Brain microvascular endothelial cell (primary cell): ENCODE measurements at regions not wholly inside any gene's neighbourhood (a gene's known extent, or its start where the extent isn't known, plus 50 kb on each side); places are given as distances from the start of the nearest gene placed in this dataset.

ENCODE experiments used
- DNase-seq: peaks from one replicate; pipeline ENCODE4 v3.0.0-alpha.2; 2020
- H3K27ac ChIP-seq: fragments of 250-450 bp; sonication (Bioruptor Pico); 2 replicates; pipeline ENCODE4 v1.5.1; 2020; ENCODE audit warnings: mild to moderate bottlenecking, moderate library complexity
- H3K27me3 ChIP-seq: fragments of 250-450 bp; sonication (Bioruptor Pico); replicated peaks from 2 replicates; pipeline ENCODE4 v1.5.1; 2020; ENCODE audit warnings: mild to moderate bottlenecking
- H3K36me3 ChIP-seq: fragments of 250-450 bp; sonication (Bioruptor Pico); replicated peaks from 2 replicates; pipeline ENCODE4 v1.5.1; 2020; ENCODE audit warnings: mild to moderate bottlenecking
- H3K4me3 ChIP-seq: 2 replicates; pipeline ENCODE4 v1.5.1; 2011; ENCODE audit warnings: low read depth, mild to moderate bottlenecking, control low read depth, low read length, moderate library complexity
- in situ Hi-C: cut with HindIII; loops from 2 replicates; pipeline ENCODE4 v1.10.0; 2017; ENCODE audit warnings: low sequenced_read_pairs, low pct_ligation_motif_present
- TF ChIP-seq, protein P1 (sequence below): IDR thresholded peaks from 2 replicates; pipeline ENCODE4 v1.5.1; 2011; ENCODE audit warnings: low read depth, mild to moderate bottlenecking, moderate library complexity, low read length, control low read depth, inconsistent platforms; ENCODE audit errors: missing control alignments

DNA sequence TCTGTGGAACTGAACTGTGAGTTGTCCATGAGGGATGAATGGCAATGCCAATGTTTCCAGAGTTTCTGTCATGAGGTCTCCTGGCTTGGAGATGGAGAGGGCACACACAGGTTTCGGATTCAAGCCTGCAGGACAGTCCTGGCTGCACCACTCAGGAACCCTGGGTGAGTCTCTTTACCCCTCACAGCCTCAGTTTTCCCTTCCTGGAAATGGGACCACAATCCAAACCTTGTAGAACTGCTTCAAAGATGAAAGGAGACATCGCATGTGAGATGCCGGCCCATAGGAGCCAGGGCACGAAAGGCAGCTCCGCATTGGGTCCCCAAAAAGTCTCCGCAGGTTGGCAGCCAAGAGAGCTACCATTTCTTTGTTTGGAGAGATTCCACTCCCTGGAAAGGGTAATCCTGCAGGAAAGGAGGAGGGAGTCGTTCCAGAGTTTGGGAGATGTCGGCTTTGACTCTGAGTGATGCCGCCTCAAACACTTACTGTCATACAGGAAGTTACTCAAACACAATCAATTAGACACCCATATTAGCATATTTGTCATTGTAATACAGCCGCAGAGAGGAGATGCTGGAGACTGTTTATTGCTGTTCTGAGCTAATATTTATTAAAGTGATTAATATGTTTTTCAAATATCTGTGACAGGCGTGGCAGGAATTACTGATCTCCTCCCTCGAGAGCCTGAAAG lies 318.3 kb downstream of the MN1 start:
- Histone ChIP-seq H3K27me3 (no peaks in the 10 kb centered on the region), H3K4me3 (no peak overlapping the region), H3K36me3 (no peaks in the 10 kb centered on the region), H3K27ac (no peak overlapping the region)
- in situ Hi-C loops: no loop called here
- TF ChIP-seq, protein P1, sequence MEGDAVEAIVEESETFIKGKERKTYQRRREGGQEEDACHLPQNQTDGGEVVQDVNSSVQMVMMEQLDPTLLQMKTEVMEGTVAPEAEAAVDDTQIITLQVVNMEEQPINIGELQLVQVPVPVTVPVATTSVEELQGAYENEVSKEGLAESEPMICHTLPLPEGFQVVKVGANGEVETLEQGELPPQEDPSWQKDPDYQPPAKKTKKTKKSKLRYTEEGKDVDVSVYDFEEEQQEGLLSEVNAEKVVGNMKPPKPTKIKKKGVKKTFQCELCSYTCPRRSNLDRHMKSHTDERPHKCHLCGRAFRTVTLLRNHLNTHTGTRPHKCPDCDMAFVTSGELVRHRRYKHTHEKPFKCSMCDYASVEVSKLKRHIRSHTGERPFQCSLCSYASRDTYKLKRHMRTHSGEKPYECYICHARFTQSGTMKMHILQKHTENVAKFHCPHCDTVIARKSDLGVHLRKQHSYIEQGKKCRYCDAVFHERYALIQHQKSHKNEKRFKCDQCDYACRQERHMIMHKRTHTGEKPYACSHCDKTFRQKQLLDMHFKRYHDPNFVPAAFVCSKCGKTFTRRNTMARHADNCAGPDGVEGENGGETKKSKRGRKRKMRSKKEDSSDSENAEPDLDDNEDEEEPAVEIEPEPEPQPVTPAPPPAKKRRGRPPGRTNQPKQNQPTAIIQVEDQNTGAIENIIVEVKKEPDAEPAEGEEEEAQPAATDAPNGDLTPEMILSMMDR: no peak
- no peak for DNase-seq

DNA sequence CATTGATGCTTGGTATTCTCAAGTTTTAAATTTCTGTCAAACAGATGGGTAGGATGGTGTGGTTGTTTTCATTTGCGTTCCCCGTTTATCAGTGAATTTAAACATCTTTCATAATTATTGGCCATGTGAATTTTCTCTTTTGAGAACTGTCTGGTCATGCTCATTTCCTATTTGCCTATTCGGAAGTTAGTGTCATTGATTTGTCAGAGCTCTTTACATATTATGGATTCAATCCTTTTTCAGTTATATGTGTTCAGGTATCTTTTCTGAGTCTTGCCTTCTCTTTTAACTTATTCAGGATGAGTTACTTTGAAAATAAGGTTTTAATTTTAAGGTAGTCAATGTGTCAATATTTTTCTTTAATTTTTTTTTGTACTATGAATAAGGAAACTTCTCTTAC lies 315.7 kb downstream of the MN1 start:
- H3K4me3 ChIP-seq: no peak overlapping the region
- in situ Hi-C loops: no loop called here
- H3K27me3 ChIP-seq: no peaks in the 10 kb centered on the region
- no peaks in the 10 kb centered on the region for H3K36me3 ChIP-seq
- no peak for DNase-seq
- H3K27ac ChIP-seq: no peak overlapping the region
- TF ChIP-seq, protein P1: no peak

DNA sequence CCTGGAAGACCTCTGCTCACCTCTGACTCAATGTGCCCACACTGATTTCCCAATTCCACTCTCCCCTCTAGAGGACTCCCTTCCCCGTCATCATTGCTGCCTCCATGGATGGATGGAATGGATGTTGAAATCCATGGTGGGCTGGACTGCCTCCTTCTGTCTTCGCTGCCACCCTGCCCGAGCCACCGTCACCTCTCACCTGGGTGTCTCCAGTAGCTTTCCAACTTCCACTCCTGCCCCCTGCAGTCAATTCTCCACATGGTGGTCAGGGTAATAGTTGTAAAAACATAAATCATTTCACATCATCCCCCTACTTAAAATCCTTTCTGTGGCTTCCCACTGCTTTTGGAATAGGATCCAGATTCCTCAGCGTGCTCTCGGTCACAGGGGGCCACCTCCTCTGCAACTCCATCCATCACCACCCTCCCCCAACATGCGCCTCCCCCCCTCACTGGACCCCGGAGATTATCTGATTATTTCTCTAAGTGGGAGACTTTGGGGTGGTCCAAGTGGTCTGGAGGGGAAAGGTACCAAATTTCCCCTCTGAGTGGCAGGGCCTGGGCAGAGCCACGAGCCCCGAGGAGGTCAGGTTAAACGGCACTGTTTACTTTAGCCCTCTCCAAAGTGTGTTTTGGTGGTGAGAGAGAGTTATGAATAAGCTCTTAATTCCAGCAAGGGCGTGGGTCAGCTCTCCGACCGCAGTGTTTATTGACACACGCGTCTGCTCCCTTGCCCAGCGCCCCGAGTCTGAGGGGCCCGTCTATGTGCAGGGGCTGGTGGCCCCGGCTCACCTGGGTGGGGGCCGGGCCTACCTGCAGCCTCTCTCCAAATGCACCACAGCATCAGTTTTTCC lies 313.7 kb downstream of the MN1 start:
- TF ChIP-seq, protein P1: peak; percentile 29
- in situ Hi-C loops: no loop called here
- DNase-seq: peak; percentile 23
- Histone ChIP-seq H3K36me3 (no peaks in the 10 kb centered on the region), H3K27me3 (no peaks in the 10 kb centered on the region), H3K4me3 (no peak overlapping the region), H3K27ac (no peak overlapping the region)

DNA sequence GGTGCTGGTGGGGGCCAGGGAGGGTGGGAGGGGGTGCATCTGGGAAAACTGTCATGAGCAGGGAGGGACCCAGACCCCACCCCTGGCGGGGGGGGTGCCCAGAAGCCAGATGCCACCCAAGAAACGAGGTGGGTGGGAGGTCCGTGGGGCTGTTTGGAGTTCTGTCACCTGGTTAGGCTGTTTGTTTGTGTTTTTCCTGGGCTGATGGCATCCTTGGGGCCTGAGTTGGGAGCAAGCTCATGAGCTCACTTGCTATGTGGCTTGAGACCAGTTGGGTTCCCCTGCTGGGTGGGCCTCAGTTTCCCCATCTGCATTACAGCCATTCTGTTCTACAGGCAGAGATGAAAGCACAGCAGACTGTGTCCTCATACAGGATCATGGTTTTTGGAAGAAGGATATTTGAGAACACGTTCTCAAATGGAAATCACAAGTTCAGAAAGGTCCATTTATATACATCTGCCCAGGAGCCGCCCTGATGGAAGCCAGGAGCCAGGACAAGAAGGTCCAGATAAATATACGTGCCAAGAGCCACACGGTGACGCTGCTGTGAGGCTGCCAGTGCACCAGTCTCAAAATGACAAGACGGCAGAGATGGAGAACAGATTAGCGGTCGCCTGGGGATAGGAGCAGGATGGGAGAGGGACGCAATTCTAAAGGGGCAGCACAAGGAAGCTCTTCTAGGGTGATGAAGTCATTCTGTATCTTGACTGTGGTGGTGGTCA lies 312.9 kb downstream of the MN1 start:
- Histone ChIP-seq H3K36me3 (no peaks in the 10 kb centered on the region), H3K27me3 (no peaks in the 10 kb centered on the region), H3K27ac (peak overlapping the region; percentile 23), H3K4me3 (no peak overlapping the region)
- in situ Hi-C loops: no loop called here
- DNase-seq: peak; percentile 27
- TF ChIP-seq, protein P1: peak; percentile 35

DNA sequence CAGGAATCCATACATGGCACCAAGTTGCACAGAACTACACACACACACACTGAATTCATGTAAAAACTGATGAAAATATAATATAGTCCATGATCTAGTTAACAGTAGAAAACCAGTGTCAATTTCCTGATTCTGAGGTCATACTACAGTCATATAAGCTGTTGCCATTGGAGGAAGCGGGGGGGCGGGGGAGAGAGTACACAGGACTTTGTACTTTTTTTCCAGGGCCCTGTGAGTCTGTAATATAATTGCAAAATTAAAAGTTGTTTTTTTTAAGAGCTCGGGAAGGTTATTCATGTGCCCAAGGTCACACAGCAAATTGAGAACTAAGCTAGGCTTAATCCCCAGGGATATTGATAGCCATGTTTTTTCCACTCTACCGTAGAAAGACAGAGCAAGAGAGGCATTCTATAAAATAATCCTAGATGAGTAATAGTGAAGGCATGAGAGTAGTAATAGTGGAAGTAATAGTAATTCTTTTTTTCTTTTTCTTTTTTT lies 312.3 kb downstream of the MN1 start:
- in situ Hi-C loops: no loop called here
- Histone ChIP-seq H3K4me3 (no peak overlapping the region), H3K27ac (peak overlapping the region; percentile 23), H3K27me3 (no peaks in the 10 kb centered on the region), H3K36me3 (no peaks in the 10 kb centered on the region)
- TF ChIP-seq, protein P1: no peak
- peak; percentile 69 for DNase-seq
